IMR-90 (cell line): ENCODE measurements at regions not wholly inside any gene's neighbourhood (a gene's known extent, or its start where the extent isn't known, plus 50 kb on each side); places are given as distances from the start of the nearest gene placed in this dataset.

Source experiments
- ATAC-seq: fragments of 200-7000 bp; cut with Tn5 transposase; 2 replicates; pipeline ENCODE4 v1.9.1; 2020; ENCODE audit warnings: low read depth, mild to moderate bottlenecking, moderate library complexity
- BruUV-seq: library from RNA; stranded (reverse); fragments of 400-500 nt; replicated peaks from 2 replicates; lab custom pipeline; 2021; lab: Mats Ljungman, UMichigan
- CTCF ChIA-PET: fragments of 300-600 bp; formaldehyde crosslinking; extraction: SDS; loops from one replicate; lab custom pipeline; 2021; ENCODE audit warnings: antibody characterized with exemption; lab: Yijun Ruan, JAX
- POLR2A ChIA-PET: fragments of 300-600 bp; sonication (Branson Sonifier 250); formaldehyde crosslinking; loops from one replicate; lab custom pipeline; 2022; ENCODE audit warnings: antibody characterized with exemption; ENCODE audit not compliant: unreplicated experiment; lab: Charles Lee
- DNase-seq: peaks from one replicate; pipeline ENCODE4 v3.0.0; 2013
- H2AFZ ChIP-seq: replicated peaks from 2 replicates; pipeline ENCODE3; 2013; ENCODE audit warnings: low read length, mild to moderate bottlenecking; ENCODE audit not compliant: poor library complexity
- H2AK5ac ChIP-seq: 2 replicates; pipeline ENCODE4 v1.6.1; 2013; ENCODE audit warnings: low read depth, low read length, inconsistent platforms
- H2AK9ac ChIP-seq: replicated peaks from 2 replicates; pipeline ENCODE3; 2013; ENCODE audit warnings: mild to moderate bottlenecking, low read depth, low read length, moderate library complexity; ENCODE audit not compliant: poor library complexity
- H2BK120ac ChIP-seq: 2 replicates; pipeline ENCODE4 v1.6.1; 2013; ENCODE audit warnings: low read depth, low read length, inconsistent platforms
- H2BK15ac ChIP-seq: 3 replicates; pipeline ENCODE4 v1.6.1; 2013; ENCODE audit warnings: low read depth, low read length, inconsistent platforms
- H2BK20ac ChIP-seq: 2 replicates; pipeline ENCODE4 v1.6.1; 2013; ENCODE audit warnings: low read depth, mild to moderate bottlenecking, inconsistent platforms, low read length, moderate library complexity
- H2BK5ac ChIP-seq: 2 replicates; pipeline ENCODE4 v1.6.1; 2013; ENCODE audit warnings: mild to moderate bottlenecking, low read depth, low read length, inconsistent platforms; ENCODE audit not compliant: poor library complexity, severe bottlenecking
- H3K14ac ChIP-seq: replicated peaks from 2 replicates; pipeline ENCODE4 v1.6.1; 2013; ENCODE audit warnings: low read depth, low read length, inconsistent platforms
- H3K18ac ChIP-seq: 2 replicates; pipeline ENCODE4 v1.6.1; 2013; ENCODE audit warnings: low read depth, low read length, control low read depth
- H3K23ac ChIP-seq: 2 replicates; pipeline ENCODE4 v1.6.1; 2013; ENCODE audit warnings: low read depth, low read length, inconsistent platforms
- H3K27ac ChIP-seq: 2 replicates; pipeline ENCODE4 v1.5.1; 2013; ENCODE audit warnings: mild to moderate bottlenecking, control low read depth, low read length; ENCODE audit not compliant: insufficient read depth
- H3K27me3 ChIP-seq: 2 replicates; pipeline ENCODE4 v1.6.1; 2013; ENCODE audit warnings: low read length; ENCODE audit not compliant: control insufficient read depth, insufficient read depth
- H3K36me3 ChIP-seq: 2 replicates; pipeline ENCODE4 v1.6.1; 2013; ENCODE audit warnings: low read length, mixed read lengths; ENCODE audit not compliant: control insufficient read depth, insufficient read depth
- H3K4ac ChIP-seq: 2 replicates; pipeline ENCODE4 v1.6.1; 2013; ENCODE audit warnings: low read depth, low read length, inconsistent platforms
- H3K4me1 ChIP-seq: 2 replicates; pipeline ENCODE4 v1.6.1; 2013; ENCODE audit warnings: low read length, mixed read lengths; ENCODE audit not compliant: control insufficient read depth, insufficient read depth
- H3K4me2 ChIP-seq: 2 replicates; pipeline ENCODE4 v1.6.1; 2013; ENCODE audit warnings: low read depth, mild to moderate bottlenecking, control low read depth, low read length, moderate library complexity
- H3K4me3 ChIP-seq: 2 replicates; pipeline ENCODE4 v1.5.1; 2013; ENCODE audit warnings: low read depth, mild to moderate bottlenecking, control low read depth, low read length, moderate library complexity; ENCODE audit not compliant: insufficient read depth
- H3K56ac ChIP-seq: 2 replicates; pipeline ENCODE4 v1.6.1; 2013; ENCODE audit warnings: low read length, inconsistent platforms; ENCODE audit not compliant: insufficient read depth; ENCODE audit errors: extremely low read depth
- H3K79me1 ChIP-seq, 2 experiments: 2 replicates each; pipeline ENCODE4 v1.6.1; 2013; ENCODE audit warnings: low read length in 2 of 2, inconsistent platforms in 1 of 2, low read depth in 1 of 2
- H3K9ac ChIP-seq: 2 replicates; pipeline ENCODE4 v1.6.1; 2013; ENCODE audit warnings: low read depth, low read length, control low read depth
- H3K9me1 ChIP-seq: 2 replicates; pipeline ENCODE4 v1.6.1; 2013; ENCODE audit warnings: low read length, inconsistent platforms; ENCODE audit not compliant: insufficient read depth
- H3K9me3 ChIP-seq: 2 replicates; pipeline ENCODE4 v1.6.1; 2013; ENCODE audit warnings: low read length; ENCODE audit not compliant: control insufficient read depth, insufficient read depth
- H4K20me1 ChIP-seq: 2 replicates; pipeline ENCODE4 v1.6.1; 2013; ENCODE audit warnings: low read length, inconsistent platforms; ENCODE audit not compliant: insufficient read depth
- H4K5ac ChIP-seq: 2 replicates; pipeline ENCODE4 v1.6.1; 2013; ENCODE audit warnings: mild to moderate bottlenecking, low read depth, low read length, control low read depth
- H4K8ac ChIP-seq, 2 experiments: 2 replicates each; pipeline ENCODE4 v1.6.1; 2013; ENCODE audit warnings: low read depth in 2 of 2, low read length in 2 of 2, control low read depth in 1 of 2, inconsistent platforms in 1 of 2
- H4K91ac ChIP-seq: 2 replicates; pipeline ENCODE4 v1.6.1; 2013; ENCODE audit warnings: low read depth, low read length, inconsistent platforms; ENCODE audit not compliant: insufficient read depth
- BHLHE40 ChIP-seq: fragments of 150-350 bp; IDR thresholded peaks from 2 replicates; pipeline ENCODE4 v1.6.1; 2016; ENCODE audit warnings: mild to moderate bottlenecking, low read depth, low read length
- CEBPB ChIP-seq: IDR thresholded peaks from 2 replicates; pipeline ENCODE4 v1.6.1; 2012; ENCODE audit warnings: low read depth, low read length, improper control_type of control experiment
- CHD1 ChIP-seq: IDR thresholded peaks from 2 replicates; pipeline ENCODE4 v1.6.1; 2012; ENCODE audit warnings: low read depth, low read length, improper control_type of control experiment
- CTCF ChIP-seq: conservative IDR thresholded peaks from 2 replicates; pipeline ENCODE4 v1.5.1; 2012; ENCODE audit warnings: mild to moderate bottlenecking, low read depth, low read length, improper control_type of control experiment
- ELK1 ChIP-seq: fragments of 150-350 bp; IDR thresholded peaks from 2 replicates; pipeline ENCODE4 v1.6.1; 2016; ENCODE audit warnings: low read depth, mild to moderate bottlenecking, low read length, moderate library complexity, borderline replicate concordance
- FOS ChIP-seq: fragments of 150-350 bp; IDR thresholded peaks from 2 replicates; pipeline ENCODE4 v1.6.1; 2016; ENCODE audit warnings: low read depth, low read length
- MAFK ChIP-seq: IDR thresholded peaks from 2 replicates; pipeline ENCODE4 v1.6.1; 2012; ENCODE audit warnings: low read depth, low read length, improper control_type of control experiment
- MAZ ChIP-seq: IDR thresholded peaks from 2 replicates; pipeline ENCODE4 v1.6.1; 2012; ENCODE audit warnings: low read depth, mild to moderate bottlenecking, low read length, improper control_type of control experiment, moderate library complexity, borderline replicate concordance
- MXI1 ChIP-seq: IDR thresholded peaks from 2 replicates; pipeline ENCODE4 v1.6.1; 2012; ENCODE audit warnings: low read depth, mild to moderate bottlenecking, low read length, moderate library complexity, borderline replicate concordance
- NFE2L2 ChIP-seq: fragments of 150-350 bp; IDR thresholded peaks from 2 replicates; pipeline ENCODE4 v1.6.1; 2016; ENCODE audit warnings: low read depth, mild to moderate bottlenecking, low read length
- POLR2A ChIP-seq: IDR thresholded peaks from 2 replicates; pipeline ENCODE4 v1.6.1; 2012; ENCODE audit warnings: mild to moderate bottlenecking, low read depth, low read length
- RAD21 ChIP-seq: IDR thresholded peaks from 2 replicates; pipeline ENCODE4 v1.6.1; 2012; ENCODE audit warnings: low read length, improper control_type of control experiment
- RCOR1 ChIP-seq: IDR thresholded peaks from 2 replicates; pipeline ENCODE4 v1.6.1; 2012; ENCODE audit warnings: mild to moderate bottlenecking, low read length, improper control_type of control experiment; ENCODE audit not compliant: insufficient replicate concordance
- RFX5 ChIP-seq: IDR thresholded peaks from 2 replicates; pipeline ENCODE4 v1.8.0; 2012; ENCODE audit warnings: low read depth, mild to moderate bottlenecking, low read length, moderate library complexity
- SMC3 ChIP-seq: fragments of 150-350 bp; IDR thresholded peaks from 2 replicates; pipeline ENCODE4 v1.6.1; 2016; ENCODE audit warnings: low read depth, mild to moderate bottlenecking, antibody characterized with exemption, low read length, moderate library complexity
- WGBS, 2 experiments: methylation state at CpG; one replicate each; pipeline versions ENCODE4 v1.1.5 to v1.1.7; 2013; ENCODE audit warnings: missing lambda C conversion rate in 2 of 2; ENCODE audit not compliant: insufficient read length in 1 of 2; ENCODE audit errors: extremely low coverage in 2 of 2; 5-methylcytosine and 5-hydroxymethylcytosine counted together
- dilution Hi-C: fragments of 300-500 bp; cut with HindIII; formaldehyde crosslinking; loops from one replicate; pipeline ENCODE4 v1.14.3; 2018; ENCODE audit warnings: low sequenced_read_pairs; ENCODE audit not compliant: unreplicated experiment
- in situ Hi-C: fragments of 300-500 bp; cut with MboI; formaldehyde crosslinking; loops from 3 replicates; pipeline ENCODE4 v1.14.3; 2019; ENCODE audit warnings: low sequenced_read_pairs, inconsistent platforms, mixed read lengths
- intact Hi-C: fragments of 100-400 bp; cut with micrococcal nuclease; formaldehyde crosslinking; loops from 2 replicates; pipeline ENCODE4 v1.10.0; 2022
- TF ChIP-seq, protein P1 (sequence below): fragments of 150-350 bp; IDR thresholded peaks from 2 replicates; pipeline ENCODE4 v1.6.1; 2017; ENCODE audit warnings: mild to moderate bottlenecking, antibody characterized with exemption, low read length, low read depth

DNA sequence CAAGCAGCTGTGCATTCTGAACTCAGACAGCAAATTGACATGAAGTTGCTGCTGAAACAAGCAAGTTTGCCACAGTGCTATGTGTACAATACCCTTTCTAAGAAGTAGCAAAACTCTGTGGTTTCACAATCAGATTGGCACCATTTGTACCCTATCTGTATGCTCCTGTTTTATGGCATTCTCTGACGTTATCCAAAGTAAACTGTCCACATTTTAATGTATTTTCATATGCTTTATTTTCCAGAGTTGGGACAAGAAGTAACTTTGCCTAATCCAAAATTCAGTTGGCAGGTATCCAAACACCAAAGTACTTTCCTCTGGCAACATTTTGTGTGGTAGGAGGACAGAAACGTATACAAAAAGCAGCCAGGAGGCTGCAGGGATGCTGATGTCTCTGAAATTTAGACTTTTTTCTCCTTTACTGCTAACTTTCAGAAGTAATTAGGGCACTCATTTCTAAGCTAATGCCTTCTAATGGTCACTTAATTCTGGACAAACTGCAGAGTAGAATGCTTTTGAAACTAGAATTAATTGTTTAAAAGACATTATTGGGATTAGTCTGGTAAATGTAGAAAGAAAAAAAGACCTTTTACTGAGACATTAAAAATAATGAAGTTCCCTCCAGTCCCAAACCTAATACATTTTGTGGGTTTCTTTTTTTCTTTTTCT, 414.7 kb upstream of the NRP1 start:
- Histone ChIP-seq H3K9me1 (no peaks in the 10 kb centered on the region), H3K18ac (no peak overlapping the region), H4K91ac (no peak overlapping the region), H3K36me3 (no peaks in the 10 kb centered on the region), H3K4ac (no peak overlapping the region), H3K14ac (no peak overlapping the region), H3K4me1 (no peaks in the 10 kb centered on the region), H4K20me1 (no peaks in the 10 kb centered on the region), H3K23ac (no peak overlapping the region), H2AK9ac (no peak overlapping the region), H3K27me3 (peaks cover 16% of the 10 kb centered on the region; the same call in 1 of the 2 replicates), H4K5ac (no peak overlapping the region), H3K79me1 (no peaks in the 10 kb centered on the region), H2BK15ac (no peak overlapping the region), H2BK5ac (no peak overlapping the region), H2BK20ac (no peak overlapping the region), H3K27ac (no peak overlapping the region), H4K8ac (no peak overlapping the region), H3K4me3 (no peak overlapping the region), H3K56ac (no peak overlapping the region), H2BK120ac (no peak overlapping the region), H3K9me3 (no peaks in the 10 kb centered on the region), H2AK5ac (no peak overlapping the region), H2AFZ (no peak overlapping the region), H3K9ac (no peak overlapping the region), H3K4me2 (no peak overlapping the region)
- DNase-seq: no peak
- BruUV-seq: no TSS peak
- CTCF ChIA-PET: interaction anchor here (0.5 kb wide), 1 partner anchor 41 kb away, joined by 3 read pairs; no protein-coding TSS in a partner anchor
- in situ Hi-C loops (no loop called here), intact Hi-C loops (loop anchor here (10.0 kb wide), 1 partner anchor 414 kb away; the partner anchor contains the start of gene NRP1), dilution Hi-C loops (no loop called here)
- no CpG with 5 or more reads among the region's 2 CpGs for WGBS, 2 experiments
- no peak for ATAC-seq
- TF ChIP-seq SMC3 (no peak), RAD21 (no peak), MAZ (no peak), CTCF (no peak), RCOR1 (no peak), POLR2A (no peak), BHLHE40 (no peak), CEBPB (no peak), ELK1 (no peak), NFE2L2 (no peak), CHD1 (no peak), MAFK (no peak), FOS (no peak), MXI1 (no peak), RFX5 (no peak)
- TF ChIP-seq, protein P1, sequence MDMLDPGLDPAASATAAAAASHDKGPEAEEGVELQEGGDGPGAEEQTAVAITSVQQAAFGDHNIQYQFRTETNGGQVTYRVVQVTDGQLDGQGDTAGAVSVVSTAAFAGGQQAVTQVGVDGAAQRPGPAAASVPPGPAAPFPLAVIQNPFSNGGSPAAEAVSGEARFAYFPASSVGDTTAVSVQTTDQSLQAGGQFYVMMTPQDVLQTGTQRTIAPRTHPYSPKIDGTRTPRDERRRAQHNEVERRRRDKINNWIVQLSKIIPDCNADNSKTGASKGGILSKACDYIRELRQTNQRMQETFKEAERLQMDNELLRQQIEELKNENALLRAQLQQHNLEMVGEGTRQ: no peak
- POLR2A ChIA-PET: no interaction called here
